ENCODE measurements at regions not wholly inside any gene's neighbourhood (a gene's known extent, or its start where the extent isn't known, plus 50 kb on each side); places are given as distances from the start of the nearest gene placed in this dataset.

DNA sequence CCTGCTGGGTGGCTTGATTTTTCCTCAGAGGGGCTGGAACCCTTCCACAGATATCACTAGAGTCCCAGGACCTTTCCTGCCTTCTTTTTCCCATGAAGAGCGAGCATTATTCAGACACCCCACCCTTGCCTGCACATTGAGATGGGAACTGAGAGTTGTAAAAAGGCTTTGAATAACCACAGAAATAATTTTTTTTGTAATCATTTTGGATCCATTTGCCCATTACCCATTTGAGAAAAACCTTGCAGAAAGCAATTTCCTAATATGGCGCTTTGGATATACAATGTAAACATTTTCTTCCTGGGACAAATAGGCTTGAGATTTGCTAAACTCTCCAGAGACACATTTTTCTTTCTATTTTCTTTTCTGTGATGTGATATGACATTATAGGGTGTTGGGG, 250.6 kb downstream of the MSRB3 start:
- TF ChIP-seq POLR2A (IDR thresholded peaks at IDR 0.05) (no peak), POLR2AphosphoS5 (IDR thresholded peaks at IDR 0.05) (no peak), EP300 (IDR thresholded peaks at IDR 0.05) (no peak)
- TF ChIP-seq, protein P1, sequence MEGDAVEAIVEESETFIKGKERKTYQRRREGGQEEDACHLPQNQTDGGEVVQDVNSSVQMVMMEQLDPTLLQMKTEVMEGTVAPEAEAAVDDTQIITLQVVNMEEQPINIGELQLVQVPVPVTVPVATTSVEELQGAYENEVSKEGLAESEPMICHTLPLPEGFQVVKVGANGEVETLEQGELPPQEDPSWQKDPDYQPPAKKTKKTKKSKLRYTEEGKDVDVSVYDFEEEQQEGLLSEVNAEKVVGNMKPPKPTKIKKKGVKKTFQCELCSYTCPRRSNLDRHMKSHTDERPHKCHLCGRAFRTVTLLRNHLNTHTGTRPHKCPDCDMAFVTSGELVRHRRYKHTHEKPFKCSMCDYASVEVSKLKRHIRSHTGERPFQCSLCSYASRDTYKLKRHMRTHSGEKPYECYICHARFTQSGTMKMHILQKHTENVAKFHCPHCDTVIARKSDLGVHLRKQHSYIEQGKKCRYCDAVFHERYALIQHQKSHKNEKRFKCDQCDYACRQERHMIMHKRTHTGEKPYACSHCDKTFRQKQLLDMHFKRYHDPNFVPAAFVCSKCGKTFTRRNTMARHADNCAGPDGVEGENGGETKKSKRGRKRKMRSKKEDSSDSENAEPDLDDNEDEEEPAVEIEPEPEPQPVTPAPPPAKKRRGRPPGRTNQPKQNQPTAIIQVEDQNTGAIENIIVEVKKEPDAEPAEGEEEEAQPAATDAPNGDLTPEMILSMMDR (IDR thresholded peaks at IDR 0.05) = no peak

Data from sigmoid colon (tissue), 4 donors.